SU-DHL-6 (cell line): ENCODE measurements at regions not wholly inside any gene's neighbourhood (a gene's known extent, or its start where the extent isn't known, plus 50 kb on each side); places are given as distances from the start of the nearest gene placed in this dataset.

ENCODE experiments used
- H2AFZ ChIP-seq: fragments of 200-600 bp; sonication (generic); 2 replicates; pipeline ENCODE4 v1.6.1; 2014; ENCODE audit warnings: low read depth, mild to moderate bottlenecking, moderate library complexity, mixed read lengths, antibody characterized with exemption, low read length; ENCODE audit not compliant: severe bottlenecking
- H3F3A ChIP-seq: fragments of 200-600 bp; shearing (Covaris generic); 2 replicates; pipeline ENCODE4 v1.6.0; 2016; ENCODE audit warnings: antibody characterized with exemption, mild to moderate bottlenecking; ENCODE audit not compliant: insufficient read depth
- H3K27ac ChIP-seq: fragments of 200-600 bp; sonication (generic); 2 replicates; pipeline ENCODE4 v1.5.1; 2016; ENCODE audit warnings: low read depth, mild to moderate bottlenecking, low read length, moderate library complexity, mixed read lengths
- H3K27me3 ChIP-seq: fragments of 200-600 bp; sonication (generic), shearing (Covaris generic); 2 replicates; pipeline ENCODE4 v1.6.0; 2014; ENCODE audit warnings: mild to moderate bottlenecking, low read length
- H3K36me3 ChIP-seq: fragments of 200-600 bp; sonication (generic); 2 replicates; pipeline ENCODE4 v1.6.1; 2014; ENCODE audit warnings: mild to moderate bottlenecking, low read length, mixed read lengths
- H3K4me2 ChIP-seq: fragments of 300-600, 200-600 bp; shearing (Covaris generic), sonication (generic); 2 replicates; pipeline ENCODE4 v1.6.0; 2014; ENCODE audit warnings: low read length, low read depth, mild to moderate bottlenecking; ENCODE audit not compliant: poor library complexity, severe bottlenecking
- H3K4me3 ChIP-seq: fragments of 200-600 bp; sonication (generic); 2 replicates; pipeline ENCODE4 v1.5.1; 2014; ENCODE audit warnings: antibody characterized with exemption, low read length, mild to moderate bottlenecking, mixed read lengths; ENCODE audit not compliant: insufficient read depth, poor library complexity, severe bottlenecking
- H3K79me2 ChIP-seq: fragments of 200-600 bp; sonication (generic); 2 replicates; pipeline ENCODE4 v1.6.1; 2014; ENCODE audit warnings: mild to moderate bottlenecking, low read length, moderate library complexity; ENCODE audit not compliant: insufficient read depth
- H3K9ac ChIP-seq: fragments of 200-600 bp; sonication (generic); 2 replicates; pipeline ENCODE4 v1.7.0; 2014; ENCODE audit warnings: mild to moderate bottlenecking, low read length
- H3K9me2 ChIP-seq: fragments of 200-600 bp; sonication (generic); replicated peaks from 2 replicates; pipeline ENCODE4 v1.6.1; 2014; ENCODE audit warnings: low read length; ENCODE audit not compliant: insufficient read depth
- H3K9me3 ChIP-seq: fragments of 200-600 bp; sonication (generic); 2 replicates; pipeline ENCODE4 v1.6.1; 2014; ENCODE audit warnings: low read length, mixed read lengths; ENCODE audit not compliant: insufficient read depth
- H4K20me1 ChIP-seq: fragments of 200-600 bp; sonication (generic); 2 replicates; pipeline ENCODE4 v1.6.1; 2014; ENCODE audit warnings: low read depth, mild to moderate bottlenecking, antibody characterized with exemption, low read length, moderate library complexity, mixed read lengths
- CTCF ChIP-seq: fragments of 200-600 bp; sonication (generic); IDR thresholded peaks from one replicate; pipeline ENCODE4 v1.5.1; 2017; ENCODE audit warnings: antibody characterized with exemption, mild to moderate bottlenecking, low read length, moderate library complexity; ENCODE audit not compliant: insufficient read depth, poor library complexity, severe bottlenecking
- EZH2phosphoT487 ChIP-seq: fragments of 200-600 bp; sonication (generic), shearing (Covaris generic); conservative IDR thresholded peaks from 2 replicates; pipeline ENCODE4 v1.6.1; 2018; ENCODE audit warnings: mild to moderate bottlenecking, antibody characterized with exemption, low read length, moderate library complexity, mixed read lengths

- no peaks in the 10 kb centered on the region for H3K9me2 ChIP-seq
- no peaks in the 10 kb centered on the region for H3K36me3 ChIP-seq
- no peaks in the 10 kb centered on the region for H4K20me1 ChIP-seq
- TF ChIP-seq EZH2phosphoT487 (no peak), CTCF (no peak)
- no peaks in the 10 kb centered on the region for H3K27me3 ChIP-seq
- H3K79me2 ChIP-seq = no peaks in the 10 kb centered on the region
- H3K4me3 ChIP-seq = no peak overlapping the region
- no peak overlapping the region for H3K9ac ChIP-seq
- no peak overlapping the region for H3K4me2 ChIP-seq
- H3K27ac ChIP-seq = no peak overlapping the region
- H3K9me3 ChIP-seq = peaks cover 5% of the 10 kb centered on the region; the same call in 1 of the 2 replicates
- no peaks in the 10 kb centered on the region for H3F3A ChIP-seq
- H2AFZ ChIP-seq = no peak overlapping the region
Observed at GRCh38 chr5:92370032-92370431, 986.9 kb upstream of the ARRDC3 start.

DNA sequence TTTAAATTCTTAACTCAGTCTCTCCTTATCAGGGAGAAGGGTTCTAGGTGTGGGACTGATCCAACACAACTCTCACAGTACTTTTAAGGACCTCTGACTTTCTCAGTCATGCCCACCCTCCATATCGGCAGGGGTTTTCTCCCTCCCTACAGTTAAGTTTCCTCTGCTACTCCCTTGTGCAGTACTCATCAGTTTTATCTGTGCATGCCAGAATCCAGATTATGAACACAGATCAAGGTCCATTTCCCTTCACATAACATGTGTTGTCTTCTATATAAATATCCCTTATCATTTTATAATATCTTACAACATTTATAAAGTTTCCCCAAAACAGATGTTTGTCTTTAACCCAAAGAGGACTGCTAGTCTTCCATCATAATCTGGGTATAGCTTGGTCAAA is 986.5 kb upstream of the ARRDC3 start:
- no peaks in the 10 kb centered on the region for H3K27me3 ChIP-seq
- H3K36me3 ChIP-seq = no peaks in the 10 kb centered on the region
- H2AFZ ChIP-seq = no peak overlapping the region
- H3F3A ChIP-seq = no peaks in the 10 kb centered on the region
- no peak overlapping the region for H3K4me2 ChIP-seq
- no peak overlapping the region for H3K4me3 ChIP-seq
- H3K9me2 ChIP-seq = no peaks in the 10 kb centered on the region
- H4K20me1 ChIP-seq = no peaks in the 10 kb centered on the region
- H3K27ac ChIP-seq = no peak overlapping the region
- no peaks in the 10 kb centered on the region for H3K79me2 ChIP-seq
- peaks cover 5% of the 10 kb centered on the region; the same call in 1 of the 2 replicates for H3K9me3 ChIP-seq
- H3K9ac ChIP-seq = no peak overlapping the region
- TF ChIP-seq CTCF (no peak), EZH2phosphoT487 (no peak)

DNA sequence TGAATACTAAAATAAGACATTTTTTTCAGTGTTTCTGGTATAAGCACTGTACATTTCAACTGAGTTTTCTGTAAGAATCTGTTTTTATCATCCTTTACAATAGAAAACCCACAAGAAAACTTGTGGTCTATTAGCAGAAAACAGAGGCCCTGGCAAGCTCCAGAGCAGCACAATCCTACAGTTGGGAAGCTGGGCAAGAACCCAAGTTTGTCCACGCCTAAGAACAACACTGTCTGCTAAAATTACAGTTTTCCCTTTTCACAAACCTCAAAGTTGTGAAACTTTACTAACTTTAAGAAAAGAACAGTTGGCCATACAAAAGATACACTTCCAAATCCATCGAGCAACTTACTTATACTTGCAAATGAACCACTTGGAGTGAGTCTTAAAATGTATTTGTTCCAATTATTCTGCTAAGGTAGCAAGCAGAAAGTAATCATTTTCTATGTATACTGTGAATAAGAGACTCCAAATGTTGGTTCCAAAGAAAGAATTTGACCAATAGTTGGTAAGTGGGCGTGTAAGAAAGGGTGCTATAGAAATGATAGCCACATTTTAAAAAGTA is 982.0 kb upstream of the ARRDC3 start:
- no peaks in the 10 kb centered on the region for H3F3A ChIP-seq
- peaks cover 5% of the 10 kb centered on the region; the same call in 1 of the 2 replicates for H3K9me3 ChIP-seq
- no peaks in the 10 kb centered on the region for H3K79me2 ChIP-seq
- H2AFZ ChIP-seq = no peak overlapping the region
- no peak overlapping the region for H3K9ac ChIP-seq
- no peaks in the 10 kb centered on the region for H3K36me3 ChIP-seq
- TF ChIP-seq EZH2phosphoT487 (no peak), CTCF (no peak)
- H3K9me2 ChIP-seq = no peaks in the 10 kb centered on the region
- no peak overlapping the region for H3K4me2 ChIP-seq
- H4K20me1 ChIP-seq = no peaks in the 10 kb centered on the region
- peaks cover 1% of the 10 kb centered on the region; the same call in 1 of the 2 replicates for H3K27me3 ChIP-seq
- no peak overlapping the region for H3K27ac ChIP-seq
- H3K4me3 ChIP-seq = no peak overlapping the region
